ENCODE measurements at regions not wholly inside any gene's neighbourhood (a gene's known extent, or its start where the extent isn't known, plus 50 kb on each side); places are given as distances from the start of the nearest gene placed in this dataset.
"Not testable (repeated sequence)": the region's sequence is repeated elsewhere in the genome, so short reads cannot be mapped to it uniquely, and the experiment has no call there.

GRCh38 chr6:135624402-135625295 is 127.1 kb upstream of the AHI1 start:
- FAIRE-seq = no peak
- TF ChIP-seq POLR2A (IDR thresholded peaks at IDR 0.05; ENCODE audit: low read depth, low read length) = no peak
- DNase-seq (ENCODE audit: insufficient read length, low spot score) = no peak

GRCh38 chr6:135626001-135626400 is 128.5 kb upstream of the AHI1 start:
- not testable (repeated sequence) for FAIRE-seq

GRCh38 chr6:135627092-135627715 is 129.7 kb upstream of the AHI1 start:
- DNase-seq (ENCODE audit: insufficient read length, low spot score) (no peak), FAIRE-seq (no peak)
- TF ChIP-seq POLR2A (IDR thresholded peaks at IDR 0.05; ENCODE audit: low read depth, low read length) = no peak

More at GRCh38 chr6:135626001-135626400, 128.5 kb upstream of the AHI1 start:
- DNase-seq (ENCODE audit: insufficient read length, low spot score) = not testable (repeated sequence)

DNA sequence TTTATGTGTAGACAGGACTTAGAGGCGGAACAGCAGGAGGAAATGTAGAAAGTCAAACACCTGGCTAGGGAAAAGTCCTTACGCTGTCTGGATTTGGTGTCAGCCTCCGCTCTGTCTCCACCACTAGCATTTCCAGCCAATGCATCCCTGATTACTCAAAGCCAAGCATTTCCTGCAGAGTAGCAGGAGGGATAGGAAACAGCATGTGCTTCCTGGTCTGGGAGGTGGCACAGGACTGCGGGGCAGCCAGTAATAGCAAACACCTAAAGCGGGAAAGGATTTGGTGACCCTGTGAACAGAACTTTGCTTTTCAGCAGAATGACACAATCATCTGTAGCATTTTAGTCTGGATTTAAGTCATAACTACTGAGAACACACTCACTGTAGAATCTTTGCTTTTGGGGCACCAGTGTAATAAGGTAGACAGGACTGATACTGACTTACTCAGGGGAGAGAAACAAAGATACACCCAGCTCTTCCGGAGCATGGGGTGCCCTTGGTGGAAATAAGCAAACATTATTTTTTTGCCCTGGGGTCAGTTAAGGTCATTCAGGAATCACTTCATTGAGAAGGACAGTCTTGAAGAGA is 133.3 kb upstream of the AHI1 start:
- TF ChIP-seq POLR2A (IDR thresholded peaks at IDR 0.05; ENCODE audit: low read depth, low read length) = no peak
- DNase-seq (ENCODE audit: insufficient read length, low spot score) = no peak
- no peak for FAIRE-seq

DNA sequence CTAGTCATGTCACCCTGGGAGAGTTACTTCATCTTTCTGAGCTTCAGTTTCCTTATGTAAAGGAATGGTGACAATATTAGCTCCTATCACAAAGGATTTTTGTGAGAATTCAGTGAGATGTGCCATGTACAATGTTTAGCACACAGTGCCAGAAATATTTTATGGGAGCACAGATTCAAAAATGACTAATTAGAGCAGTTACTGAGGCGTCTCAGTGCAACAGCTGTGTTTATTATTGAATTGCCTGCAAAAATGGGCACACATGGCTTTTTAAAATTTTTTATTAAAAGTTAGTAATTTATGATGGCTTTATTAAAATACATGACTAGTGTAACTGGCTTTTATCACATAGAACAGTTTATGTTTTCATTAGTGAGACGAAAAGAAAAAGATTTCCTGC is 134.3 kb upstream of the AHI1 start:
- no peak for DNase-seq (ENCODE audit: insufficient read length, low spot score)
- TF ChIP-seq POLR2A (IDR thresholded peaks at IDR 0.05; ENCODE audit: low read depth, low read length) = no peak
- FAIRE-seq = no peak

- no peak for FAIRE-seq
- no peak for DNase-seq (ENCODE audit: insufficient read length, low spot score)
- TF ChIP-seq POLR2A (IDR thresholded peaks at IDR 0.05; ENCODE audit: low read depth, low read length) = no peak
Measured at GRCh38 chr6:135633573-135633972, 136.0 kb upstream of the AHI1 start.

DNA sequence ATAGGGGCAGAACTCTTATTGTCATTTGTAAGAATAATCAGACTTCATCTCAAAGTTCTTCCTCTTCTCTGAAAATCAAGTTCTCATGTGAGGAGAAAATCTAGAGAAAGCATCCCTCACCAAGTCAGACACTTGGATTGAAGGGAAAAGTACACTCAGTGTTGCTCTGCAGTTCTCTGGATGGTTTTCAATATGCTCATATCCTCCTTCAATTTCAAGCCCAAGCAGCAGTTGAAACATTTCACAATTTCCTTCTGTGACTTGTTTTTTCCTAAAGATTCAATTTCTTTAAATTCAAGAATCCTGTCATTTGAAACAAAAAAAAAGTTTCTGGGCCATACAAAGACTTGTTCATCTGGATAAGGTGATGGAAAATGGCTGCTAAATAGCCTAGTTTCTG is 140.2 kb upstream of the AHI1 start:
- no peak for DNase-seq (ENCODE audit: insufficient read length, low spot score)
- no peak for FAIRE-seq
- TF ChIP-seq POLR2A (IDR thresholded peaks at IDR 0.05; ENCODE audit: low read depth, low read length) = no peak

GRCh38 chr6:135638108-135638507 is 140.6 kb upstream of the AHI1 start:
- FAIRE-seq (no peak), DNase-seq (ENCODE audit: insufficient read length, low spot score) (no peak)
- TF ChIP-seq POLR2A (IDR thresholded peaks at IDR 0.05; ENCODE audit: low read depth, low read length) = no peak

GRCh38 chr6:135640048-135640447 is 142.5 kb upstream of the AHI1 start:
- TF ChIP-seq POLR2A (IDR thresholded peaks at IDR 0.05; ENCODE audit: low read depth, low read length) = no peak
- FAIRE-seq (no peak), DNase-seq (ENCODE audit: insufficient read length, low spot score) (no peak)

- TF ChIP-seq POLR2A (IDR thresholded peaks at IDR 0.05; ENCODE audit: low read depth, low read length) = no peak
- FAIRE-seq (no peak), DNase-seq (ENCODE audit: insufficient read length, low spot score) (no peak)
Measured at GRCh38 chr6:135640449-135641111, 143.0 kb upstream of the AHI1 start.

GRCh38 chr6:135642912-135643311 is 145.4 kb upstream of the AHI1 start:
- FAIRE-seq = no peak
- no peak for DNase-seq (ENCODE audit: insufficient read length, low spot score)
- TF ChIP-seq POLR2A (IDR thresholded peaks at IDR 0.05; ENCODE audit: low read depth, low read length) = no peak

DNA sequence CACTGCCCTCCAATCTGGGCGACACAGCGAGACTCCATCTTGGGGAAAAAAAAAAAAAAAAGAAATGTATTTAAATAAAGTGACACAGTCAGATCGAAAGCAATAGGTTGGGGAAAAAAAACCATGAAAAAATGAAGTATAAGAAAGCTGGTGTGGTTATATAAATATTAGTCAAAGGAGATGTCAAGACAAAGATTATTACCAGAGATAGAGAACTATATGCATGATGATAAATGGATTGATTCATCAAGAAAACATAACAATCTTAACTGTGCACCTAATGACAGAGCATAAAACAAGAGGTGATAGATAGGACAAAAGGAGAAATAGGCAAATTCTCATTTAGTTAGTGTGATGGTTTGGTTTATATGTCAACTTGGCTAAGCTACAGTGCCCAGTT is 146.9 kb upstream of the AHI1 start:
- DNase-seq (ENCODE audit: insufficient read length, low spot score) = no peak
- FAIRE-seq = no peak
- TF ChIP-seq POLR2A (IDR thresholded peaks at IDR 0.05; ENCODE audit: low read depth, low read length) = no peak

DNA sequence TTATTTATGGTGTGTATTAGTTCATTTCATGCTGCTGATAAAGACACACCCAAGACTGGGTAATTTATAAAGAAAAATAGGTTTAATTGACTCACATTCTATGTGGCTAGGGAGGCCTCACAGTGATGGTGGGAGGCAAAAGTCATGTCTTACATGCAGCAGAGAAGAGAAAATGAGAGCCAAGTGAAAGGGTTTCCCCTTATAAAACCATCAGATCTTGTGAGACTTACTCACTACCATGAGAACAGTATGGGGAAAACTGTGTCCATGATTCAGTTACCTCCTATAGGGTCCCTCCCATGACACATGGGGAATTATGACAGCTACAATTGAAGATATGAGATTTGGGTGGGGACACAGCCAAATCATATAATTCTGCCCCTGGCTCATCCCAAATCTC is 150.0 kb upstream of the AHI1 start:
- no peak for DNase-seq (ENCODE audit: insufficient read length, low spot score)
- no peak for FAIRE-seq
- TF ChIP-seq POLR2A (IDR thresholded peaks at IDR 0.05; ENCODE audit: low read depth, low read length) = no peak
